DND-41 (cell line): ENCODE measurements at regions not wholly inside any gene's neighbourhood (a gene's known extent, or its start where the extent isn't known, plus 50 kb on each side); places are given as distances from the start of the nearest gene placed in this dataset.

Source experiments
- EZH2 ChIP-seq: IDR thresholded peaks from 3 replicates; pipeline ENCODE4 v1.6.1; 2012; ENCODE audit warnings: borderline replicate concordance, low read depth, mild to moderate bottlenecking, moderate library complexity, low read length, inconsistent platforms; ENCODE audit not compliant: severe bottlenecking
- TF ChIP-seq, protein P1 (sequence below): IDR thresholded peaks from 2 replicates; pipeline ENCODE4 v1.5.1; 2012; ENCODE audit warnings: borderline replicate concordance, low read length, moderate library complexity, mild to moderate bottlenecking; ENCODE audit not compliant: poor library complexity, severe bottlenecking; ENCODE audit errors: extremely low read depth

DNA sequence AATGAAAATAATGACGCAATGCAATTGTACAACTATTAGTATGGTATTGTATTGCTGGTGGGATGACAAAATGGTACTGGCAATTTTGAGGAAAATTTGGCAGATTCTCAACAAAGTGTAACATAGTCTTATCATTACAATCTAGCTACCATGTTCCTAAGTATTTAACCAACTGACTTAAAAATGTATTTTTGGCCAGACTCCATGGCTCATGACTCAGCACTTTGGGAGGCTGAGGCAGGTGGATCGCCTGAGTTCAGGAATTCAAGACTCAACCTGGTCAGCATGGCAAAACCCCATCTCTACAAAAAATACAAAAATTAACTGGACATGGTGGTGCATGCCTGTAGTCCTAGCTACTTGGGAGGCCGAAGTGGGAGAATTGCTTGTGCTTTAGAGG lies 1409.5 kb downstream of the AACS start:
- TF ChIP-seq, protein P1, sequence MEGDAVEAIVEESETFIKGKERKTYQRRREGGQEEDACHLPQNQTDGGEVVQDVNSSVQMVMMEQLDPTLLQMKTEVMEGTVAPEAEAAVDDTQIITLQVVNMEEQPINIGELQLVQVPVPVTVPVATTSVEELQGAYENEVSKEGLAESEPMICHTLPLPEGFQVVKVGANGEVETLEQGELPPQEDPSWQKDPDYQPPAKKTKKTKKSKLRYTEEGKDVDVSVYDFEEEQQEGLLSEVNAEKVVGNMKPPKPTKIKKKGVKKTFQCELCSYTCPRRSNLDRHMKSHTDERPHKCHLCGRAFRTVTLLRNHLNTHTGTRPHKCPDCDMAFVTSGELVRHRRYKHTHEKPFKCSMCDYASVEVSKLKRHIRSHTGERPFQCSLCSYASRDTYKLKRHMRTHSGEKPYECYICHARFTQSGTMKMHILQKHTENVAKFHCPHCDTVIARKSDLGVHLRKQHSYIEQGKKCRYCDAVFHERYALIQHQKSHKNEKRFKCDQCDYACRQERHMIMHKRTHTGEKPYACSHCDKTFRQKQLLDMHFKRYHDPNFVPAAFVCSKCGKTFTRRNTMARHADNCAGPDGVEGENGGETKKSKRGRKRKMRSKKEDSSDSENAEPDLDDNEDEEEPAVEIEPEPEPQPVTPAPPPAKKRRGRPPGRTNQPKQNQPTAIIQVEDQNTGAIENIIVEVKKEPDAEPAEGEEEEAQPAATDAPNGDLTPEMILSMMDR: no peak
- TF ChIP-seq EZH2: no peak
